IPS-20b (cell line): ENCODE measurements at regions not wholly inside any gene's neighbourhood (a gene's known extent, or its start where the extent isn't known, plus 50 kb on each side); places are given as distances from the start of the nearest gene placed in this dataset.

Source experiments
- H3K27ac ChIP-seq: one replicate; pipeline ENCODE4 v1.5.1; 2013; ENCODE audit warnings: low read length
- H3K27me3 ChIP-seq: 2 replicates; pipeline ENCODE4 v1.6.1; 2013; ENCODE audit warnings: mild to moderate bottlenecking, low read length, inconsistent platforms; ENCODE audit not compliant: insufficient read depth
- H3K36me3 ChIP-seq: 2 replicates; pipeline ENCODE4 v1.6.1; 2013; ENCODE audit warnings: low read depth, mild to moderate bottlenecking, inconsistent platforms, low read length, moderate library complexity; ENCODE audit not compliant: insufficient read depth
- H3K4me1 ChIP-seq: 2 replicates; pipeline ENCODE4 v1.6.1; 2013; ENCODE audit warnings: mild to moderate bottlenecking, control low read depth, inconsistent platforms, low read length, moderate library complexity; ENCODE audit not compliant: insufficient read depth
- H3K4me3 ChIP-seq: 2 replicates; pipeline ENCODE4 v1.5.1; 2013; ENCODE audit warnings: mild to moderate bottlenecking, low read length, inconsistent platforms
- H3K9ac ChIP-seq: 2 replicates; pipeline ENCODE4 v1.6.1; 2013; ENCODE audit warnings: low read depth, mild to moderate bottlenecking, inconsistent platforms, low read length, moderate library complexity
- H3K9me3 ChIP-seq: 2 replicates; pipeline ENCODE4 v1.6.1; 2013; ENCODE audit warnings: mild to moderate bottlenecking, low read depth, low read length, inconsistent platforms; ENCODE audit not compliant: insufficient read depth

- no peak overlapping the region for H3K4me3 ChIP-seq
- H3K9ac ChIP-seq: no peak overlapping the region
- 0 out of 2 replicates have a peak, but pooled peaks cover 4% of the 10 kb centered on the region for H3K4me1 ChIP-seq
- no peaks in the 10 kb centered on the region for H3K9me3 ChIP-seq
- no peaks in the 10 kb centered on the region for H3K27me3 ChIP-seq
- no peak overlapping the region for H3K27ac ChIP-seq
- peaks cover 27% of the 10 kb centered on the region for H3K36me3 ChIP-seq
Measured at GRCh38 chr11:17157761-17158160, 50.0 kb downstream of the PIK3C2A start.

DNA sequence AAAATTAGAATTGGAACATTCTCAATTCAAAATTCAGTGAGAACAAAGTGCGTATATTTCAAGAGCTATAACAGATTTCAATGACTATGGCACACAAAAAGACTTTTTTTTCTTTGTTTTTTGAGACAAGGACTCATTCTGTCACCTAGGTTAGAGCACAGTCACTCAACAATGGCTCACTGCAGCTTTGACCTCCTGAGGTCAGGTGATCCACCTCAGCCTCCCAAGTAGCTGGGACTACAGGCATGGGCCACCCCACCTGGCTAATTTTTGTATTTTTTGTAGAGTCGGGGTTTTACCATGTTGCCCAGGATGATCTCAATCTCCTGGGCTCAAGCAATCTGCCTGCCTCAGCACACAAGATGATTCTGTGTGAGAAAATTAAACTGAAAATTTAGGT, 51.5 kb downstream of the PIK3C2A start:
- no peaks in the 10 kb centered on the region for H3K9me3 ChIP-seq
- no peak overlapping the region for H3K27ac ChIP-seq
- no peak overlapping the region for H3K4me3 ChIP-seq
- no peaks in the 10 kb centered on the region for H3K27me3 ChIP-seq
- H3K9ac ChIP-seq: no peak overlapping the region
- peaks cover 33% of the 10 kb centered on the region for H3K36me3 ChIP-seq
- H3K4me1 ChIP-seq: 0 out of 2 replicates have a peak, but pooled peaks cover 4% of the 10 kb centered on the region

GRCh38 chr11:17154409-17155159, 53.2 kb downstream of the PIK3C2A start:
- no peak overlapping the region for H3K4me3 ChIP-seq
- no peaks in the 10 kb centered on the region for H3K9me3 ChIP-seq
- H3K36me3 ChIP-seq: peaks cover 33% of the 10 kb centered on the region
- no peak overlapping the region for H3K27ac ChIP-seq
- no peak overlapping the region for H3K9ac ChIP-seq
- H3K27me3 ChIP-seq: no peaks in the 10 kb centered on the region
- no peaks in the 10 kb centered on the region for H3K4me1 ChIP-seq

GRCh38 chr11:17153757-17154156, 54.0 kb downstream of the PIK3C2A start:
- Histone ChIP-seq H3K9me3 (no peaks in the 10 kb centered on the region), H3K27ac (no peak overlapping the region), H3K4me1 (no peaks in the 10 kb centered on the region), H3K27me3 (no peaks in the 10 kb centered on the region), H3K9ac (no peak overlapping the region), H3K4me3 (no peak overlapping the region), H3K36me3 (peaks cover 33% of the 10 kb centered on the region)

DNA sequence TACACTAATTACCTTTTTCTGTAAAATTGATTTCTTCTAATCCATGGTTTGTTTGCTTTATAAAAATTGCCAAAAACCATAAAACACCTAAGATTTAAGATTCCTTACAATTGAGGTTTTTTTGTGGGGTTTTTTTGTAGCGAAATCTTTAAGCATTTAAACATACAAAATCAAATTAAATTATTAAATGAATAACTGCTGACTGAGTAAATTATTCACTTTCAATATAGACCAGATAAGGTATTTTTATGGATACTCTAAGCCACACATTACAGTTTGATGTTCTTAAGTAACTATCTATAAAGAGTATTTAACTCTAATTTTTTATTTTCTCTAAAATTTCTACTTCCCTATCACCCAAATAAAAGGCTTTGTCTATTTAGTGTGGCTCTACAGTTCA, 55.5 kb downstream of the PIK3C2A start:
- H3K4me3 ChIP-seq: no peak overlapping the region
- no peaks in the 10 kb centered on the region for H3K9me3 ChIP-seq
- H3K9ac ChIP-seq: no peak overlapping the region
- H3K27ac ChIP-seq: no peak overlapping the region
- no peaks in the 10 kb centered on the region for H3K27me3 ChIP-seq
- H3K4me1 ChIP-seq: no peaks in the 10 kb centered on the region
- H3K36me3 ChIP-seq: peaks cover 39% of the 10 kb centered on the region

GRCh38 chr11:17150521-17150920, 57.3 kb downstream of the PIK3C2A start:
- H3K4me3 ChIP-seq: no peak overlapping the region
- H3K4me1 ChIP-seq: no peaks in the 10 kb centered on the region
- H3K27ac ChIP-seq: no peak overlapping the region
- peaks cover 56% of the 10 kb centered on the region for H3K36me3 ChIP-seq
- H3K9ac ChIP-seq: no peak overlapping the region
- H3K9me3 ChIP-seq: no peaks in the 10 kb centered on the region
- H3K27me3 ChIP-seq: no peaks in the 10 kb centered on the region

GRCh38 chr11:17148536-17148935, 59.2 kb downstream of the PIK3C2A start:
- no peak overlapping the region for H3K27ac ChIP-seq
- no peak overlapping the region for H3K9ac ChIP-seq
- H3K4me1 ChIP-seq: no peaks in the 10 kb centered on the region
- no peaks in the 10 kb centered on the region for H3K27me3 ChIP-seq
- H3K36me3 ChIP-seq: peaks cover 58% of the 10 kb centered on the region
- H3K9me3 ChIP-seq: no peaks in the 10 kb centered on the region
- no peak overlapping the region for H3K4me3 ChIP-seq

DNA sequence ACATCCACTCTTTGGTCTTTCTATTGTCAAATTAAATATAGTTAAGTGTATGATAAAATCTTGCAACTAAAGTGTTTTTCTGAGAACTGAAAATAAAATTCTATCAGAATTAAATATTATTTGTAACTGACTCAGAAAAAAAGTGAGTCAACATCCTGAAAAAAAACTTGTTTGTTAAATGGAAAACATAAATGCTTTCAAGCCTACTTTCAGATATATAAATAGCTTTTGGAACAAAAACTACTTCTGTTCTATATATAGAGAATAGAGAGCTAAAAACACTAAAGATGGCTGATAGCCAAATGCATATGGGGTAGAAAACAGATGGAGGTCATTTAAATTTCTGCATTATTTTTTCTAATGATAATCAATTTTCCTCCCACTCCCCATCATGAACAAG, 61.8 kb downstream of the PIK3C2A start:
- no peak overlapping the region for H3K9ac ChIP-seq
- H3K27me3 ChIP-seq: no peaks in the 10 kb centered on the region
- H3K4me3 ChIP-seq: no peak overlapping the region
- H3K36me3 ChIP-seq: peaks cover 66% of the 10 kb centered on the region
- H3K4me1 ChIP-seq: no peaks in the 10 kb centered on the region
- H3K9me3 ChIP-seq: no peaks in the 10 kb centered on the region
- no peak overlapping the region for H3K27ac ChIP-seq

DNA sequence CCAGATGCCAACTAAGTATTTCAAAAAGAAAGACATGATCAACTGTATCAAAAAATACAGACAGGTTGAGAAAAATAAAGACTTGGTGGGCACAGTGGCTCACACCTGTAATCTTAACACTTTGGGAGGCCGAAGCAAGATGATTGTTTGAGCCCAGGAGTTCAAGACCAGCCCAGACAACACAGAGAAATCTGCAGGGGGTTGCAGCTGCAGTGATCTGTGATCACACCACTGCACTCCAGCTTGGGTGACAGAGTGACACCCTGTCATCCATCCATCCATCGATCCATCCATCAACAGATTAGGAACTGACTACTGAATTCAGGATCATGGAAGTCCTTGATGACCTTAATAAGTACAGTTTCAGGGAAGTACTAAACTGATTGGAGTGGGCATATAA, 65.0 kb upstream of the RPS13 start:
- peaks cover 70% of the 10 kb centered on the region for H3K36me3 ChIP-seq
- no peak overlapping the region for H3K4me3 ChIP-seq
- H3K27me3 ChIP-seq: no peaks in the 10 kb centered on the region
- H3K4me1 ChIP-seq: no peaks in the 10 kb centered on the region
- H3K27ac ChIP-seq: no peak overlapping the region
- H3K9me3 ChIP-seq: no peaks in the 10 kb centered on the region
- H3K9ac ChIP-seq: no peak overlapping the region

DNA sequence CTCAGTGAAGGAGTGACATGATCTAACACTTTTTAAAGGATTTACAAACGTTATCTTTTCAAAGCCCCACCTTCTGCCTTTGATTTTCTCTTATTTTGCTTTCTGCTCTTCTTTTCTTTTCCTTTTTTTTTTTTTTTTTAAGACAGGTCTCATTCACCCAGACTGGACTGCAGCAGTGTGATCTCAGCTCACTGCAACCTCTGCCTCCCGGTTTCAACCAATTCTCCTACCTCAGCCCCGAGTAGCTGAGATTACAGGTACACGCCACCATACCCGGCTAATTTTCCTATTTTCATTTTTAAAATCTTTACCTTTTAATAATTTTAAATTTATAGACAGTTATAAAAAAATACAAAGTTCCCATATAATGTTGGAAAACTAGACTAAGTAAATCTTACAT, 63.7 kb upstream of the RPS13 start:
- H3K9me3 ChIP-seq: no peaks in the 10 kb centered on the region
- no peak overlapping the region for H3K4me3 ChIP-seq
- H3K27me3 ChIP-seq: no peaks in the 10 kb centered on the region
- no peak overlapping the region for H3K9ac ChIP-seq
- no peak overlapping the region for H3K27ac ChIP-seq
- H3K36me3 ChIP-seq: peaks cover 60% of the 10 kb centered on the region
- 0 out of 2 replicates have a peak, but pooled peaks cover 5% of the 10 kb centered on the region for H3K4me1 ChIP-seq

DNA sequence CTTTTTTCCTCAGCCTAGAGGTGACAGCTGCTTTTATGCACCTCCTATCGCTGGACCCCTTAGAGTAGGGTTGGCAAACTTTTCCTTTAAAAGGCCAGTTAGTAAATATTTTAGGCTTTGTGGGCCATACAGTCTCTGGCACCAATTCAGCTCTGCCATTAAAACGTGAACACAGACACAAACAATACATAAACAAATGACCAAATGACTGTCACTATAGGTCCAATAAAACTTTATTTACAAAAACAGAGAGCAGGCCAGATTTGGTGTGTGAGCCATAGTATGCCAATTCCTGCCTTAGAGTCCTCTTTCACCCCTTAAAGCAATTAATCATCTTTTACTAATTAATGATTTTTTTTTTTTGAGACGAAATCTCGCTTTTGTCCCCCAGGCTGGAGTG, 61.1 kb upstream of the RPS13 start:
- H3K4me1 ChIP-seq: 0 out of 2 replicates have a peak, but pooled peaks cover 5% of the 10 kb centered on the region

GRCh38 chr11:17135916-17136683, 58.6 kb upstream of the RPS13 start:
- no peaks in the 10 kb centered on the region for H3K27me3 ChIP-seq
- no peak overlapping the region for H3K9ac ChIP-seq
- H3K9me3 ChIP-seq: no peaks in the 10 kb centered on the region
- peaks cover 60% of the 10 kb centered on the region for H3K36me3 ChIP-seq
- H3K4me1 ChIP-seq: 0 out of 2 replicates have a peak, but pooled peaks cover 5% of the 10 kb centered on the region
- H3K27ac ChIP-seq: no peak overlapping the region
- H3K4me3 ChIP-seq: no peak overlapping the region

More for the DNA sequence above, 61.1 kb upstream of the RPS13 start:
- Histone ChIP-seq H3K27ac (no peak overlapping the region), H3K27me3 (no peaks in the 10 kb centered on the region), H3K9me3 (no peaks in the 10 kb centered on the region), H3K9ac (no peak overlapping the region), H3K36me3 (peaks cover 61% of the 10 kb centered on the region), H3K4me3 (no peak overlapping the region)
